HL-60 (cell line): ENCODE measurements at regions not wholly inside any gene's neighbourhood (a gene's known extent, or its start where the extent isn't known, plus 50 kb on each side); places are given as distances from the start of the nearest gene placed in this dataset.

Source experiments
- POLR2AphosphoS5 ChIP-seq: IDR thresholded peaks from 2 replicates; pipeline ENCODE4 v1.6.1; 2012; ENCODE audit warnings: low read depth
- TF ChIP-seq, protein P1 (sequence below): IDR thresholded peaks from one replicate; pipeline ENCODE4 v1.5.1; 2011; ENCODE audit warnings: low read length, control low read depth, inconsistent platforms; ENCODE audit not compliant: insufficient read depth

DNA sequence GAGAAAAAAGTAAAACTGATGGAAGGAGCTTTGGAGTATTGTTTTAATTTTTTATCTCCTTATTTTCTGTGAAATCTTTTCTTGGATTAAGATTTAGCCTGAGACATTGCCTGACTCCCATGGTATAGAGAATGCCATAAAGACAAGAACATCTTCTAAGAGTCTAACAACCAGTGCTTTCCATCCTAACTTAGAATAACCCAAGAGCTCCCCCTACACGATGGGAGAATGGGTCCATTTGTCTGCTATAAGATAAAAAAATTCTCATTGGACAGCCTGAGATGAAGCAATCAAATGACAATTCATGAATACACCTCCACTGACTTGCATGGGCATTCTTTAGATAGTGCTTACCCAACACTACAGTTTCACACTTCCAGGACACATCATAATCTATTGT lies 478.1 kb downstream of the TTLL7 start:
- TF ChIP-seq, protein P1, sequence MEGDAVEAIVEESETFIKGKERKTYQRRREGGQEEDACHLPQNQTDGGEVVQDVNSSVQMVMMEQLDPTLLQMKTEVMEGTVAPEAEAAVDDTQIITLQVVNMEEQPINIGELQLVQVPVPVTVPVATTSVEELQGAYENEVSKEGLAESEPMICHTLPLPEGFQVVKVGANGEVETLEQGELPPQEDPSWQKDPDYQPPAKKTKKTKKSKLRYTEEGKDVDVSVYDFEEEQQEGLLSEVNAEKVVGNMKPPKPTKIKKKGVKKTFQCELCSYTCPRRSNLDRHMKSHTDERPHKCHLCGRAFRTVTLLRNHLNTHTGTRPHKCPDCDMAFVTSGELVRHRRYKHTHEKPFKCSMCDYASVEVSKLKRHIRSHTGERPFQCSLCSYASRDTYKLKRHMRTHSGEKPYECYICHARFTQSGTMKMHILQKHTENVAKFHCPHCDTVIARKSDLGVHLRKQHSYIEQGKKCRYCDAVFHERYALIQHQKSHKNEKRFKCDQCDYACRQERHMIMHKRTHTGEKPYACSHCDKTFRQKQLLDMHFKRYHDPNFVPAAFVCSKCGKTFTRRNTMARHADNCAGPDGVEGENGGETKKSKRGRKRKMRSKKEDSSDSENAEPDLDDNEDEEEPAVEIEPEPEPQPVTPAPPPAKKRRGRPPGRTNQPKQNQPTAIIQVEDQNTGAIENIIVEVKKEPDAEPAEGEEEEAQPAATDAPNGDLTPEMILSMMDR, result no peak
- TF ChIP-seq POLR2AphosphoS5, result no peak
